ENCODE measurements at regions not wholly inside any gene's neighbourhood (a gene's known extent, or its start where the extent isn't known, plus 50 kb on each side); places are given as distances from the start of the nearest gene placed in this dataset.

DNA sequence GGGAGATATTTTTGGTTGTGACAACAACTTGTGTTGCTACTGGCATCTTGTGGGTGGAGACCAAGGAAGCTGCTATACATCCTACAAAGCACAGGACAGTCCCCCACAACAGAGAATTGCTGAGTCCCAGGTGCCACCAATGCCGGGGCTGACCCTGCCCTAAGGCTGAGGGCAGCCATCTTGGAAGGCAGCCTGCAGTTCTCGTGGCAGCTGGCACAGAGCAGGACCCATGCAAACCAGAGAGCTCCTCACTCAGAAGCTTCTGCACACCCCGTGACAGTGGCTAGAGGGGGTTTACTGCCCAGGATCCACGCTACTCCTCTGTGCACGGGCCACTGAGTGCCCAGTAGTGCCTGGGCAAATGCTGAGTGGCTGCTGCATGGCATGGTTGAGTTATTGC, 143.4 kb downstream of the CTTN start (continued):
- TF ChIP-seq USF1 (CRISPR knock-in tag; IDR thresholded peaks at IDR 0.05) (no peak), ZNF780A (CRISPR knock-in tag; IDR thresholded peaks at IDR 0.05) (no peak), ZNF586 (CRISPR knock-in tag; conservative IDR thresholded peaks at IDR 0.05) (no peak), NBN (IDR thresholded peaks at IDR 0.05; ENCODE audit: low read depth) (no peak)

GRCh38 chr11:70542406-70542805, 144.1 kb downstream of the CTTN start:
- no peak overlapping the region for H3K27ac ChIP-seq (ENCODE audit: extremely low read depth, low read depth, low read length)
- no peak overlapping the region for H3K9ac ChIP-seq (ENCODE audit: insufficient read depth in 1 of 2, low read depth in 2 of 2, low read length in 2 of 2)
- DNase-seq (ENCODE audit: extremely low read depth in 1 of 4, low spot score in 3 of 4) (no peak), ATAC-seq (no peak), FAIRE-seq (no peak)
- in situ Hi-C loops (cut with MboI): no loop called here
- CTCF ChIA-PET (ENCODE audit: low intra/inter-chr PET ratio): no interaction called here
- H4K20me1 ChIP-seq (replicated peaks; ENCODE audit: control insufficient read depth, insufficient read depth, low read length): peaks cover 3% of the 10 kb centered on the region; the same call in 1 of the 2 replicates
- H3K9me1 ChIP-seq (ENCODE audit: control insufficient read depth, insufficient read depth, low read length): no peaks in the 10 kb centered on the region
- no peak overlapping the region for H3K4me3 ChIP-seq
- no peaks in the 10 kb centered on the region for H3K79me2 ChIP-seq (ENCODE audit: control insufficient read depth, insufficient read depth, low read length)
- no peak overlapping the region for H2AFZ ChIP-seq (ENCODE audit: low read depth, low read length)
- BruUV-seq (replicated peaks): no TSS peak
- peaks cover 9 to 85% of the 10 kb centered on the region in 2 experiments; a peak in 4 of 5 replicates for H3K27me3 ChIP-seq (ENCODE audit: control insufficient read depth in 2 of 2, insufficient read depth in 2 of 2, low read length in 2 of 2)
- POLR2A ChIA-PET: no interaction called here
- 0% methylated on average over 5 of the region's 6 CpGs for WGBS (ENCODE audit: insufficient coverage, low coverage, missing lambda C conversion rate)
- H3K36me3 ChIP-seq (ENCODE audit: control insufficient read depth, insufficient read depth, low read length): no peaks in the 10 kb centered on the region
- H3K4me2 ChIP-seq (ENCODE audit: insufficient read depth, low read length): no peak overlapping the region
- H3K9me3 ChIP-seq (replicated peaks; ENCODE audit: control insufficient read depth, insufficient read depth, low read depth, low read length): no peaks in the 10 kb centered on the region
- peaks cover 0 to 10% of the 10 kb centered on the region in 2 experiments; a peak in 2 of 5 replicates for H3K4me1 ChIP-seq (replicated peaks in 1 of 2; ENCODE audit: control insufficient read depth in 2 of 2, insufficient read depth in 2 of 2, low read length in 2 of 2)
- intact Hi-C loops (cut with micrococcal nuclease): no loop called here
- TF ChIP-seq HDGF (IDR thresholded peaks at IDR 0.05): no peak
- TF ChIP-seq ATF7 (IDR thresholded peaks at IDR 0.05): no peak
- TF ChIP-seq, protein P1, sequence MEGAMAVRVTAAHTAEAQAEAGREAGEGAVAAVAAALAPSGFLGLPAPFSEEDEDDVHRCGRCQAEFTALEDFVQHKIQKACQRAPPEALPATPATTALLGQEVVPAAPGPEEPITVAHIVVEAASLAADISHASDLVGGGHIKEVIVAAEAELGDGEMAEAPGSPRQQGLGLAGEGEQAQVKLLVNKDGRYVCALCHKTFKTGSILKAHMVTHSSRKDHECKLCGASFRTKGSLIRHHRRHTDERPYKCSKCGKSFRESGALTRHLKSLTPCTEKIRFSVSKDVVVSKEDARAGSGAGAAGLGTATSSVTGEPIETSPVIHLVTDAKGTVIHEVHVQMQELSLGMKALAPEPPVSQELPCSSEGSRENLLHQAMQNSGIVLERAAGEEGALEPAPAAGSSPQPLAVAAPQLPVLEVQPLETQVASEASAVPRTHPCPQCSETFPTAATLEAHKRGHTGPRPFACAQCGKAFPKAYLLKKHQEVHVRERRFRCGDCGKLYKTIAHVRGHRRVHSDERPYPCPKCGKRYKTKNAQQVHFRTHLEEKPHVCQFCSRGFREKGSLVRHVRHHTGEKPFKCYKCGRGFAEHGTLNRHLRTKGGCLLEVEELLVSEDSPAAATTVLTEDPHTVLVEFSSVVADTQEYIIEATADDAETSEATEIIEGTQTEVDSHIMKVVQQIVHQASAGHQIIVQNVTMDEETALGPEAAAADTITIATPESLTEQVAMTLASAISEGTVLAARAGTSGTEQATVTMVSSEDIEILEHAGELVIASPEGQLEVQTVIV (CRISPR knock-in tag; IDR thresholded peaks at IDR 0.05; ENCODE audit: borderline replicate concordance): no peak
- no peak for TF ChIP-seq ZNF444 (CRISPR knock-in tag; IDR thresholded peaks at IDR 0.05)
- no peak for TF ChIP-seq MBD1 (CRISPR knock-in tag; IDR thresholded peaks at IDR 0.05)
- TF ChIP-seq, protein P2, sequence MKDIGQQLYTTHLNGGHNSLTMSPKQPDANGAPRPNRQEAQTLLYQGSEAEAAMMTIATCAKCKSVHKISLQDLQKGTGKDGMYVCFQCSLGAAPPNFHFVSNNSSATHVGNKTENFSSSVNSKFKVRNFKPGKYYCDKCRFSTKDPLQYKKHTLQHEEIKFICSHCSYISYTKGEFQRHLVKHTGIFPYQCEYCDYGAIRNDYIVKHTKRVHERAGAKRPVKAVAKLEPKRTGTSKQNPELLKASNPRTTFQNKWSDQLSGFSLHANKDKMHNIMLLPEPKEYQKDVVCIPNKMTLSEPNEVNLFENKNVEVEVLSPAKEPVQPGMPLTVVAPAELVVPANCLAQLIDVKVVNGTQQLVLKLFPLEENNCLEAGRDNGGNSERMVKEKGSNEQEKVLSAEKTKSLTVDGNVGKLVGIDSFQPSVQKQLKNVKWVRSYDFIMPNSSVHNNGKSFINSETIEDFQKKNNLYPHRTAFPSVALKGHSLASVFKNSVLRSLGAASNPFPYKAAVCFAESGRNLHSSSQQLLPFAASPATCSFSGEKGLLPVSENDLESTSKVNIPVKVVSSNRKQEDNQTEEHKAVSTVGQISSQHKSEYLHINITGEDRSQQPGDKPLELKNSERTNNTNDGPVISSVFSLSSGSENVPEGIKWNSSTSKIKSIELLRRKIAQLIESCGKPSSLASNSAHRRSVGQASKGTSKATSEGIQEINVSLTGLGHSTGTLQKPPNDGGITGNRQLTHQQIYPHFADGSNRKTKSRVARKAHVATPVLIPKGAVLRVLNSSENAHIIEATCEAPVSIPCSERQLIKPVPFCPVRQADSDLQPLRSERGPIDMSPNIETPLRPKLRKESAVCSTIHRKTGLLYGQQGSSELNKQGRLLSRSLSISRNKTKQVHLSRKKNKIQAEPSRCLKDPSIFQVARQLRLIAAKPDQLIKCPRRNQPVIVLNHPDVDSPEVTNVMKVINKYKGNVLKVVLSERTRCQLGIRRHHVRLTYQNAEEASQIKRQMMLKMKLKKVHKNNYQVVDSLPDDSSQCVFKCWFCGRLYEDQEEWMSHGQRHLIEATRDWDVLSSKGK (CRISPR knock-in tag; IDR thresholded peaks at IDR 0.05): no peak
- TF ChIP-seq U2AF2 (optimal IDR thresholded peaks at IDR 0.05; ENCODE audit: low read depth, low read length): no peak
- TF ChIP-seq RBM39 (optimal IDR thresholded peaks at IDR 0.05; ENCODE audit: low read depth, low read length): no peak
- no peak for TF ChIP-seq HIVEP1 (CRISPR knock-in tag; IDR thresholded peaks at IDR 0.05)
- no peak for TF ChIP-seq SNAPC5 (CRISPR knock-in tag; IDR thresholded peaks at IDR 0.05)
- no peak for TF ChIP-seq CEBPB (tag; IDR thresholded peaks at IDR 0.05)

Data from K562 (cell line).